K562 (cell line): ENCODE measurements at regions not wholly inside any gene's neighbourhood (a gene's known extent, or its start where the extent isn't known, plus 50 kb on each side); places are given as distances from the start of the nearest gene placed in this dataset.

Source experiments
- KLF13 ChIP-seq: fragments of 450-650 bp; IDR thresholded peaks from 2 replicates; pipeline ENCODE4 v1.6.1; 2016; ENCODE audit warnings: missing genetic modification characterization, low read depth, mild to moderate bottlenecking, missing compliant biosample characterization, moderate library complexity, borderline replicate concordance
- POLR2A ChIP-seq: fragments of 450-650 bp; conservative IDR thresholded peaks from 2 replicates; pipeline ENCODE4 v1.6.1; 2016
- TCF7L2 ChIP-seq: fragments of 150-350 bp; IDR thresholded peaks from 2 replicates; pipeline ENCODE4 v1.6.1; 2016; ENCODE audit warnings: low read depth, mild to moderate bottlenecking, low read length, moderate library complexity

- no peak for TF ChIP-seq TCF7L2
- TF ChIP-seq POLR2A = no peak
- TF ChIP-seq KLF13 = no peak
Observed at GRCh38 chr18:37946324-37946723, 380.7 kb upstream of the CELF4 start.
